ENCODE measurements at regions not wholly inside any gene's neighbourhood (a gene's known extent, or its start where the extent isn't known, plus 50 kb on each side); places are given as distances from the start of the nearest gene placed in this dataset.

- Histone ChIP-seq H2AFZ (ENCODE audit: low read length) (no peak overlapping the region), H3K4me1 (ENCODE audit: insufficient read depth, low read length) (peaks cover 25% of the 10 kb centered on the region), H3K36me3 (replicated peaks in 1 of 2; ENCODE audit: control insufficient read depth in 1 of 2, insufficient read depth in 2 of 2, low read length in 2 of 2) (no peaks in the 10 kb centered on the region), H3K9ac (ENCODE audit: insufficient read depth, low read depth, low read length) (no peak overlapping the region), H3K9me3 (ENCODE audit: low read length) (no peaks in the 10 kb centered on the region), H3K27me3 (ENCODE audit: control insufficient read depth in 1 of 2, insufficient read depth in 2 of 2, low read length in 2 of 2) (no peaks in the 10 kb centered on the region), H3K27ac (ENCODE audit: extremely low read length, insufficient read depth, low read length) (no peak overlapping the region), H4K20me1 (ENCODE audit: insufficient read depth, low read length) (no peaks in the 10 kb centered on the region), H3K4me2 (ENCODE audit: low read depth, low read length) (no peak overlapping the region), H3K79me2 (ENCODE audit: insufficient read depth, low read length) (no peaks in the 10 kb centered on the region), H3K4me3 (replicated peaks in 1 of 3; ENCODE audit: insufficient read depth in 1 of 3, low read depth in 2 of 3, low read length in 3 of 3) (no peak overlapping the region)
- intact Hi-C loops (cut with micrococcal nuclease; ENCODE audit: unreplicated experiment) (no loop called here), in situ Hi-C loops (cut with HindIII; ENCODE audit: extremely low pct_ligation_motif_present, low pct_unique_long_range_greater_than_20kb) (no loop called here)
- POLR2A ChIA-PET = no interaction called here
- ATAC-seq (no peak), FAIRE-seq (no peak), DNase-seq (ENCODE audit: low spot score) (no peak)
- no TSS peak for BruUV-seq (replicated peaks)
- CTCF ChIA-PET (ENCODE audit: low intra/inter-chr PET ratio, low total read pairs) = no interaction called here
- 92% methylated on average over 2 of the region's 2 CpGs for WGBS (ENCODE audit: low lambda C conversion rate)
- TF ChIP-seq ATF6 (CRISPR knock-in tag; conservative IDR thresholded peaks at IDR 0.05) = no peak
- TF ChIP-seq POLR2AphosphoS5 (IDR thresholded peaks at IDR 0.05; ENCODE audit: low read depth, low read length) = no peak
- TF ChIP-seq ZBTB25 (CRISPR knock-in tag; IDR thresholded peaks at IDR 0.05) = no peak
- TF ChIP-seq ZNF609 (CRISPR knock-in tag; IDR thresholded peaks at IDR 0.05; ENCODE audit: borderline replicate concordance) = no peak
- TF ChIP-seq MLXIP (CRISPR knock-in tag; IDR thresholded peaks at IDR 0.05; ENCODE audit: borderline replicate concordance) = no peak
- TF ChIP-seq ARID2 (CRISPR knock-in tag; IDR thresholded peaks at IDR 0.05; ENCODE audit: borderline replicate concordance) = no peak
- TF ChIP-seq MTF1 (CRISPR knock-in tag; IDR thresholded peaks at IDR 0.05) = no peak
- TF ChIP-seq HOXA9 (CRISPR knock-in tag; IDR thresholded peaks at IDR 0.05; ENCODE audit: borderline replicate concordance) = no peak
- no peak for TF ChIP-seq ZNF329 (CRISPR knock-in tag; IDR thresholded peaks at IDR 0.05; ENCODE audit: low read depth)
- TF ChIP-seq ZSCAN31 (CRISPR knock-in tag; IDR thresholded peaks at IDR 0.05; ENCODE audit: low read depth) = no peak
- TF ChIP-seq NR2F6 (IDR thresholded peaks at IDR 0.05) = no peak
- TF ChIP-seq NR2F6 (CRISPR knock-in tag; IDR thresholded peaks at IDR 0.05) = no peak
- TF ChIP-seq ZC3H4 (CRISPR knock-in tag; IDR thresholded peaks at IDR 0.05; ENCODE audit: borderline replicate concordance) = no peak
Observed at GRCh38 chr18:23316316-23316715, 136.8 kb upstream of the RIOK3 start.
